ENCODE measurements at regions not wholly inside any gene's neighbourhood (a gene's known extent, or its start where the extent isn't known, plus 50 kb on each side); places are given as distances from the start of the nearest gene placed in this dataset.
A peak's percentile ranks its signal among the peaks of the same experiment; 100 is the strongest.

GRCh38 chr2:62296832-62297623 is 101.1 kb downstream of the B3GNT2 start:
- DNase-seq: no peak

GRCh38 chr2:62296034-62296831 is 100.3 kb downstream of the B3GNT2 start:
- DNase-seq: no peak

GRCh38 chr2:62293490-62294271 is 97.8 kb downstream of the B3GNT2 start:
- no peak for DNase-seq

GRCh38 chr2:62293151-62293489 is 97.2 kb downstream of the B3GNT2 start:
- no peak for DNase-seq

- no peak for DNase-seq
These were observed 96.3 kb downstream of the B3GNT2 start for GRCh38 chr2:62292190-62292589.

GRCh38 chr2:62291517-62292137 is 95.7 kb downstream of the B3GNT2 start:
- no peak for DNase-seq

- DNase-seq: no peak
These were observed 95.1 kb downstream of the B3GNT2 start for GRCh38 chr2:62291052-62291451.

GRCh38 chr2:62287899-62288880 is 92.3 kb downstream of the B3GNT2 start:
- DNase-seq: peak; percentile 64

GRCh38 chr2:62287282-62287681 is 91.4 kb downstream of the B3GNT2 start:
- no peak for DNase-seq

- DNase-seq: no peak
These were observed 90.3 kb downstream of the B3GNT2 start for GRCh38 chr2:62286089-62286785.

- no peak for DNase-seq
These were observed 89.1 kb downstream of the B3GNT2 start for GRCh38 chr2:62284980-62285379.

- DNase-seq: no peak
These were observed 88.6 kb downstream of the B3GNT2 start for GRCh38 chr2:62284471-62284870.

- no peak for DNase-seq
These were observed 87.2 kb downstream of the B3GNT2 start for GRCh38 chr2:62283147-62283546.

- DNase-seq: no peak
These were observed 85.7 kb downstream of the B3GNT2 start for GRCh38 chr2:62281663-62282062.

- no peak for DNase-seq
These were observed 81.8 kb downstream of the B3GNT2 start for GRCh38 chr2:62277688-62278087.

All from CD4-positive, alpha-beta T cell treated with Interleukin-17A for 1 hour (primary cell).